Lower lobe of right lung (tissue), 2 donors: ENCODE measurements at regions not wholly inside any gene's neighbourhood (a gene's known extent, or its start where the extent isn't known, plus 50 kb on each side); places are given as distances from the start of the nearest gene placed in this dataset.
"Not testable (repeated sequence)": the region's sequence is repeated elsewhere in the genome, so short reads cannot be mapped to it uniquely, and the experiment has no call there.

Experiments used
- ATAC-seq, 2 donors: fragments of 200-7000 bp; cut with Tn5 transposase; one replicate each; pipeline ENCODE4 v1.9.1; 2020 to 2022; ENCODE audit warnings: mild to moderate bottlenecking in 2 of 2, moderate library complexity in 2 of 2
- DNase-seq: peaks from one replicate; pipeline ENCODE4 v3.0.0-alpha.2; 2020
- H3K27ac ChIP-seq: fragments of 200-600 bp; one replicate; pipeline ENCODE4 v1.8.0; 2022
- H3K27me3 ChIP-seq: fragments of 200-600 bp; one replicate; pipeline ENCODE4 v1.8.0; 2022; ENCODE audit warnings: low read depth
- H3K36me3 ChIP-seq: fragments of 200-600 bp; one replicate; pipeline ENCODE4 v1.8.0; 2022; ENCODE audit warnings: mild to moderate bottlenecking
- H3K4me1 ChIP-seq: fragments of 200-600 bp; one replicate; pipeline ENCODE4 v1.8.0; 2022
- H3K4me3 ChIP-seq: fragments of 200-600 bp; one replicate; pipeline ENCODE4 v1.8.0; 2022; ENCODE audit warnings: mild to moderate bottlenecking
- H3K9me3 ChIP-seq: fragments of 200-600 bp; one replicate; pipeline ENCODE4 v1.8.0; 2022
- intact Hi-C: fragments of 100-400 bp; cut with DNase I; formaldehyde crosslinking; loops from one replicate; pipeline ENCODE4 v1.11.0; 2022
- donor health status: DM: no; HTN: yes; CAD: no; lungs with severe emphysema.

DNA sequence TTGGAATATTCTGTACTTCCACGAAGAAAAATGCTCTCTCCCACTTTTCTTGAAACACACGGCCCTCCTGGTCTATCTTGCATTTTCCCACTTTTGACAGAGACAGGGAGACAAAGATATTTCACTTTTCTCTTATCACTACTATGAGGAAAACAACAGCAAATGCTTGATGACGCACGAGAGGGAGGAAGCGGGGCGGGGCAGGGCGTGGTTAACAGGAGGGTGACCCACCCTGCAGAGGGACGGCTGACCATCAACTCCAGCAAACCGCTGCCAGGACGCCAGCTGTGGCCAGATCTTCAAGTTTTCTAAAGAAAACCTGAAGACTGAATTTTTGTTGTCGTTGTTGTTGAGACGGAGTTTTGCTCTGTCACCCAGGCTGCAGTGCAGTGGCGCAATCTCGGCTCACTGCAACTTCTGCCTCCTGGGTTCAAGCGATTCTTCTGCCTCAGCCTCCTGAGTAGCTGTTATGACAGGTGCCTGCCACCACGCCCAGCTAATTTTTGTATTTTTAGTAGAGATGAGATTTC is 63.8 kb downstream of the NSUN5 start:
- H3K9me3 ChIP-seq, H3K27me3 ChIP-seq, H3K4me3 ChIP-seq, H3K4me1 ChIP-seq, H3K27ac ChIP-seq, ATAC-seq, H3K36me3 ChIP-seq, intact Hi-C loops, DNase-seq: not testable (repeated sequence)

DNA sequence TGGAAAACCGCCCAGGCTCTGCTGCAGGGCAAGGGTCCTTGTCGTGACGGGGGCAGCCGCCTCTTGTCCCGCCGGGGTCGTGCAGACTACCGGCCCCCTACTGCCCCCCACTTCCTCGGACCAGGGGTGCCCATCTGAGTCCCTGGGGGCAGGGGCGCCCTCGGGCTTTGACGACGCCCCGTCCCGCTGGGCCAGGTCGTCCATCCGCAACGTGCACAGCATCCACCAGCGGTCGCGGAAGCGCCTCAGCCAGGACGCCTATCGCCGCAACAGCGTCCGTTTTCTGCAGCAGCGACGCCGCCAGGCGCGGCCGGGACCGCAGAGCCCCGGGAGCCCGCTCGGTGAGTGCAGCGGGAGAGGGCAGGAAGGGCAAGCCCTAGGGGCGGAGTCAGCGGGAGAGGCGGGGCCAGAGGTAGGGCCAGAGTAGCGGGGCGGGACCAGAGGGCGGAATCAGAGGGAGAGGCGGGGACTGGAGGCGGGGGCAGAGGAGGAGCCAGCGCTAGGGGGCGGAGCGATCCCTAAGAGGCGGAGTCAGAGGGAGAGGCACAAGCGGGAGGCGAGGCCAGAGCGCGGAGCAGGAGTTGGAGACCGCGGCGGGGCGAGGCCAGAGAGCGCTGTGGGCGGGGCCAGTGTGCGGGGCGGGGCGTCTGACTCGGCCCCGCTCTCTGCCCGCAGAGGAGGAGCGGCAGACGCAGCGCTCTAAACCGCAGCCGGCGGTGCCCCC is 73.5 kb downstream of the NSUN5 start:
- H3K27ac ChIP-seq, H3K4me1 ChIP-seq, H3K36me3 ChIP-seq, H3K9me3 ChIP-seq, intact Hi-C loops, H3K27me3 ChIP-seq: not testable (repeated sequence)
- H3K4me3 ChIP-seq = peak overlapping the region; percentile 42
- peak; percentile 95 for DNase-seq
- peak; percentile 97 to 98 for ATAC-seq

DNA sequence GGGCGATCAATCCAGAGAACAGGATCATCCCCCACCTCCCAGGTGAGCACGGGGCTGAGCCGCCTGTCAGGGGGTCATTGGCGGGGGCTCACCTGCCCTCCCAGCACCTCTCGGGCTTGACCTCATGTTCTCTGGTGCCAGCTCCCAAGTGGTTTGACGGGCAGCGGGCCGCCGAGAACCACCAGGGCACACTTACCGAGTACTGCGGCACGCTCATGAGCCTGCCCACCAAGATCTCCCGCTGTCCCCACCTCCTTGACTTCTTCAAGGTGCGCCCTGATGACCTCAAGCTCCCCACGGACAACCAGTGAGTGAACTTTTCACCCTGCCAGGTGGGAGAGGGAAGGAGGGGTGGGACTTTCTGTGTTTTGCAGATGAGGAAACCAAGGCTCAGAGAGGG is 82.9 kb downstream of the NSUN5 start:
- not testable (repeated sequence) for DNase-seq, ATAC-seq

DNA sequence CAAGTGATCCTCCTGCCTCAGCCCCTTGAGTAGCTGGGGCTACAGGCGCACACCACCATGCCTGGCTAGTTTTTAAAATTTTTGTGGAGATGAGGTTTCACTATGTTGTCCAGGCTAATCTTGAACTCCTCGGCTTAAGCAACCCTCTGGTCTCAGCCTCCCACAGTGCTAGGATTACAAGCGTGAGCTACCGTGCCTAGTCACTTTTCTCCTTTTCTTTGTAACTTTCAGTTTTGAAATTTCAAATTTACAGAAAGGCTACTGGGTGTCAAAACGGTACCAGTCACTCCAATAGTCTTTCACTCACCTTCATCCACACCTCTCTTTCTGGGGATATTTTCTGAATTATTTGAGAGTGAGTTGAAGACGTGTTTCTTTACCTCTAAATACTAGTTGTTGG is 86.9 kb downstream of the NSUN5 start:
- ATAC-seq = peak in 1 of 2 donors; percentile 23
- H3K27me3 ChIP-seq, H3K36me3 ChIP-seq, H3K27ac ChIP-seq, H3K9me3 ChIP-seq, DNase-seq, H3K4me1 ChIP-seq, H3K4me3 ChIP-seq, intact Hi-C loops: not testable (repeated sequence)

More for the DNA sequence above, 82.9 kb downstream of the NSUN5 start:
- H3K27me3 ChIP-seq, H3K36me3 ChIP-seq, intact Hi-C loops, H3K27ac ChIP-seq, H3K4me1 ChIP-seq, H3K9me3 ChIP-seq, H3K4me3 ChIP-seq: not testable (repeated sequence)

DNA sequence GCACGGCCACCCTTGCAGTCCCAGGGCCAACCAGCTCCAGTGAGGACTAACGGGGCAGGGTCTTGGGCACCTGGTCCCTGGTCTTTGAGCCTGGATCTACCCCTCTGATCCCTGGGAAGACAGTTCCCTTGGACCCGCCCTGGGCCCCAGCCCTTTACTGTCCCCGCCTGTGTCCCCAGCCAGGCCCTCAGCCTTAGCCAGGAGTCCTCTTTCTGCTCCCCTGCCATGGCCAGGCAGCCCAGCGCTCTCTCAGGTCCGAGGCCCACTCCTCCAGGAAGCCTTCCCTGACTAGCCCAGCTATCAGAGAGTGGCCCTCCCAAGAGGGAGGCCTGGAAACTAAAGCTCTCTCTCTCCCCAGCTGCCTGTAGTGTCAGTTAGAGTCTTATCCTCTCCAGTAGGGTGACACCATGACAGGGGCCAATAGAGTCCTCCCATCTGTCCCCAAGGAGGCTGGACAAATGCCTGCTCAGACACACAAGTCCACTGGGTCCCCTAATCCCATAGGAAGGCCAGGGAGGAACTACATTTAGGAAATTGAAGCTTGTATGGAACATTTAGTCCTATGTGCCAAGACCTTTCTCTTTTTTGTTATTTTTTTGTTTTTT is 87.8 kb downstream of the NSUN5 start:
- H3K4me1 ChIP-seq, H3K9me3 ChIP-seq, intact Hi-C loops, DNase-seq, H3K27ac ChIP-seq, H3K4me3 ChIP-seq, H3K36me3 ChIP-seq, H3K27me3 ChIP-seq: not testable (repeated sequence)
- peak; percentile 42 to 45 for ATAC-seq

DNA sequence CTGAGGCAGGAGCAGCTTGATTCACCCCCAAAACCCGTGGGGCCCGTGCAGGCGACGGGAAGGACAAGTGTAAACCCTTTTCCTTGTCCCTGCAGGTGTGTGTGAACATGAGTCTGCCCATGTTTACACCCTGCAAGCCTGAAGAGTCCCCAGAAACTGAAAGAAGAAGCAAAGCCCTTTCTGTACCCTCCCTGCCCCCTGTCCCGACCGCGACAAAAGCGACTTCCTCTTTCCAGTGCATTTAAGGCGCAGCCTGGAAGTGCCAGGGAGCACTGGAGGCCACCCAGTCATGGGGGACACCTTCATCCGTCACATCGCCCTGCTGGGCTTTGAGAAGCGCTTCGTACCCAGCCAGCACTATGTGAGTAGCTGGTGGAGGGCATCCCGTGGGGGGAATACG is 88.3 kb downstream of the NSUN5 start:
- H3K4me3 ChIP-seq, DNase-seq, H3K9me3 ChIP-seq, H3K4me1 ChIP-seq, H3K27me3 ChIP-seq, H3K27ac ChIP-seq, intact Hi-C loops, H3K36me3 ChIP-seq: not testable (repeated sequence)
- peak; percentile 77 to 89 for ATAC-seq

DNA sequence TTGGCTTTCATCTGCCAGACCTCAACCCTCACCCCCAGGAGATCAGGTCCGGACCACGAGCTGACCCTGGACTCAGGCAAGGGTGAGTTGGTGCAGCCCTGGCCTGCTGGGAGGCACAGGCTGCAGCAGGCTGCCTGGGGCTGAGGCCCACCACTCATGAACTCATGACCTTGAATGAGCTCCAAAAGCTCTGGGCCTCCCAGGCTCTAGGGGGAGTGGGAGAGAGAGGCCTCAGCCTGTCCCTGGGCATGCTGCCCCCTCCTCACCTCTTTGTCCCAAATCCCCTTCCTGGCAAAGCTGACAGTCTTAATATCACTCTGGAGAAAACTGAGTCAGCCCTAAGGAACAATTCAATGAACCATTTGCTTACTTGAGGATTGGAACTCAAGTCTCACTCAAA is 89.8 kb downstream of the NSUN5 start:
- ATAC-seq, H3K9me3 ChIP-seq, intact Hi-C loops, H3K27ac ChIP-seq, H3K4me3 ChIP-seq, H3K36me3 ChIP-seq, H3K27me3 ChIP-seq, DNase-seq, H3K4me1 ChIP-seq: not testable (repeated sequence)

DNA sequence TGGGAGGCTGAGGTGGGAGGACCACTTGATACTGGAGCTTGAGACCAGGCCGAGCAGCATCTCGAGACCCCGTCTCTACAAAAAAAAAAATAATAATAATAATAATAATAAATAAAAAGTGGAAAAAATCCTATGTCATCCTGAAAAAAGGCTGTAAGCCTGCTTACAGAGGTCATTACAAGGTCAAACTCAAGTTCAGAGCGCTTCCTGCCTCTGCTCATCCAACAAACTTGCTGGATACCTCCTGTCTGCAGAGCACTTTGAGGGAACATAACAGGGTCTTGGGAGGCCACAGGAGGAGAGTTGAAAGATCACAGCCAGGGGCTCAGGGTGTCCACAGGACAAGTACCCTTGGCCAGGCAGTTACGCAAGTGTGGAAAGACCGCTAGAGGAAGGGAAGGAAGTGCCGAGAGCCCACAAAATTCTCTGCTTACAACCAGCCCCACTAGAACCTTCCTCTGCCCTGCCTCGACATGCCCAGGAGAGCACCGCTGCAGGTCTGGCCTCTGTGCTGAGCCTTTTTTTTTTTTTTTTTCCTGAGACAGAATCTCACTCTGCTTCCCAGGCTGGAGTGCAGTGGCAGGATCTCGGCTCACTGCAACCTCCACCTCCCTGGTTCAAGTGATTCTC is 92.5 kb downstream of the NSUN5 start:
- H3K36me3 ChIP-seq, intact Hi-C loops, H3K27me3 ChIP-seq, H3K4me1 ChIP-seq, H3K9me3 ChIP-seq, DNase-seq, H3K27ac ChIP-seq, H3K4me3 ChIP-seq: not testable (repeated sequence)
- ATAC-seq = peak in 1 of 2 donors; percentile 31

DNA sequence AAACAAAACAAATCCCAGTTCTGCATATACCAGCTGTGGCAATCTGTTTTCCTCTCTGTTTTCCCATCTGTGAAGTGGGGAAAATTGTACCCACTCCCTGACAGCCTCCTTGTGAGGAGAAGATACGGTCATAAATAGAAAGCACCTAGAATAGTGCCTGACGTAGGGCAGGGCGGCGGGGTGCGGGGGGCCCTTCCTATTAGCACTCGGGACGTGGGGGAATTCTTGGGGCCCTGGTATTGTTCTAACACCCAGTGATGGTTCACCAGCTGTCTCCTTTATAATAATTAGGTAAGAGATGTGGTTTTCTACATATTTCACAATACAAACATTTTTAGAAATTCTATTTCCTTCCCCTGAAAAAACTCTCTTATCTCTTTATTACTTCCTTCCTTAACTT is 93.4 kb downstream of the NSUN5 start:
- H3K27ac ChIP-seq, H3K4me3 ChIP-seq, H3K27me3 ChIP-seq, H3K36me3 ChIP-seq, H3K9me3 ChIP-seq, DNase-seq, H3K4me1 ChIP-seq, intact Hi-C loops: not testable (repeated sequence)
- ATAC-seq = peak; percentile 29 to 39

DNA sequence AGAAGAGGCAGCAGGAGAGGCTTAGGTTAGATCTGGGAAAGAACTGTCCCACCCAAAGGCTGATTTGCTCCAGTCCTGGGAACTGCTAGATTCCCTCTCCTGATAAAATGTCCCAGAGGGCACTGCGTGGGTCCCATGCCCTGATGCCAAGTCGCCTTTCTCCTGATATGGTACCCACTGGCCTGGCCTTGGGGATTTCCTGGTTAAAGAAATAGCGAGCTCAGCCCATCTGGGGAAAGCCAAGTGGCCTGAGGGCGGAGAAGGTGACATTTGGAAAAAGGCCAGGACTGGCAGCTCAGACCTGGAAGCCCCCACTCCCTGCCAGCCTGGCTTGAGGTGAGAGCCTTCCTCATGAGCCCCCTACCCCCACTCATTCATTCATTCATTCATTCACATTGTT is 94.2 kb downstream of the NSUN5 start:
- DNase-seq, ATAC-seq: not testable (repeated sequence)

DNA sequence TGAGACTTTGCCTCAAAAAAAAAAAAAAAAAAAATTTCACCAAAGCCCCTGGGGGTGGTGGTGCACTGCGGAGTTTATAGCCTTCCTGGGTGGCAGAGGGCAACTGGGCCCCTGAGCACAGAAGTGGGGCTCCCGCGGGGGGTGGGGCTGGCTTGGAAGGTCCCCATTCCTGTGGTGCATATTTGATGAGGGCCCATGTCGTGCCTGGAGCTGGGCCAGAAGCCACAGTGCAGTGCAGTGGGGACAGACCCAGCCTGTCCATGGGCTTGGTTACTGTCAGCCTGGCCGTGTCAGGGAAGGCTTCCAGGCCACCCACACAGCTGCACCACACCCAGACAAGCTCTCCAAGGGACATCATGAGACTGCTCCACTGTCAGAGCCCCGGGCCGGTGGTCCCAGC is 95.5 kb downstream of the NSUN5 start:
- H3K27ac ChIP-seq, H3K4me1 ChIP-seq, intact Hi-C loops, H3K27me3 ChIP-seq, H3K4me3 ChIP-seq, H3K9me3 ChIP-seq, H3K36me3 ChIP-seq: not testable (repeated sequence)
- peak; percentile 55 to 56 for ATAC-seq
- DNase-seq = peak; percentile 59

More for the DNA sequence above, 94.2 kb downstream of the NSUN5 start:
- H3K4me1 ChIP-seq, H3K9me3 ChIP-seq, H3K27ac ChIP-seq, H3K27me3 ChIP-seq, intact Hi-C loops, H3K4me3 ChIP-seq, H3K36me3 ChIP-seq: not testable (repeated sequence)

DNA sequence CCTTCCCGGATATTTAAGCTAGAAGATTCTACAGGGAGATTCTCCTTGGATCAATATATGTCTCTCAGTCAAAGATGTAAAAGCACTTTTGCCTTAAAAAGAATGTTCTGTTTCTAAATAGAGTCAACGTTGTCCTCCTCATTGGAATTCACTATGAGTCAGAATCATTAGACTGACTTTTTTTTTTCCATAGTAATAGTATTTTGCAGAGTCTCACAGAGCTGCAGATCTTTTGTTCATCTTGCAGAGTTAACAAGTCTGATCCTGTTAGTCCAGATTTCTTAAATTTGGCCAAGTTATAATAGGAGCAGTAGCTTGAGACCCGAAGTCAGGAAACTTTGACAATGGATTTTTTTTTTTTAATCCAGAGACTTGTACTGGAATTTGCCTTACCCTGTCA is 103.0 kb downstream of the NSUN5 start:
- H3K9me3 ChIP-seq, DNase-seq, H3K4me1 ChIP-seq, H3K27ac ChIP-seq, H3K4me3 ChIP-seq, H3K36me3 ChIP-seq, H3K27me3 ChIP-seq, intact Hi-C loops, ATAC-seq: not testable (repeated sequence)

DNA sequence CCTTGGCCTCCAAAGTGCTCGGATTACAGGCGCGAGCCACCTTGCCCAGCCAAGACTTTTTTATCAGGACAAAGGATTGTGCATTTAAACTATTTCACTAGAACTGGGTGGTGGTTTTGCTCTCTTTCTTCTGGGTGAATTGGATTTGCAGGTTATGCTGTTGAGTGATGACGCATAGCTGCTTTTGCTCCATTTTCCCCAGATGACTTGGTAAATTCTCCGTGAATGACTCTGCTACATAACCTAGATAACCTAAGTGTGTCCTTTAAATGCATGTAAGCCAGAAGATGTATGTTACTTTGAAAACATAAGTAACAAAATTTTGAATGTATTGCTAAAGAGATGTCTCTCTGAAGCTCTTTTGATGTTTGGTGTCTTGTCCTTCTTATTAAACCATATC is 103.7 kb downstream of the NSUN5 start:
- H3K9me3 ChIP-seq, H3K36me3 ChIP-seq, intact Hi-C loops, DNase-seq, H3K4me1 ChIP-seq, H3K27me3 ChIP-seq, H3K27ac ChIP-seq, ATAC-seq, H3K4me3 ChIP-seq: not testable (repeated sequence)

DNA sequence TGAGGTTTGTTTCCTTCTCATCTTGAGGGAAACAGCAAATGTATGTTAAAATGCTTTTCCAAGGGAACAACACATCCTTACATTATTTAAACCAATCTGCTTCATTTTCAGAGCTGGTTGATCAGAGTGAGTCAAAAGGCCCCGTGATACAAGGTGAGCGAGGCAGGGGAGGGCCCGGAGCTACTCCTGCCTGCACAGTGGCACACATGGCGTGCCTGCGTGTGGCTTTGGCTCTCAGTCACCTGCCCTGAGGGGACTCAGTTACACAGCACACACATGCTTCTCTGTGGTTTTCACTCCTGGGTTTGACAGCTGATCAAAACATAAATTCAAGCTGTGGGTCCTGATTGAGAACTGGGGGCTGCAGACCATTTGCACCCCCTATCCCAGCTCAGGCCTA is 105.3 kb downstream of the NSUN5 start:
- H3K27me3 ChIP-seq, H3K9me3 ChIP-seq, DNase-seq, H3K4me3 ChIP-seq, intact Hi-C loops, H3K36me3 ChIP-seq, H3K27ac ChIP-seq, H3K4me1 ChIP-seq: not testable (repeated sequence)
- peak in 1 of 2 donors; percentile 40 for ATAC-seq
